ENCODE measurements at regions not wholly inside any gene's neighbourhood (a gene's known extent, or its start where the extent isn't known, plus 50 kb on each side); places are given as distances from the start of the nearest gene placed in this dataset.

- no peak for TF ChIP-seq CHD7 (IDR thresholded peaks at IDR 0.05; ENCODE audit: insufficient replicate concordance, low read length)
Measured at GRCh38 chr1:167159782-167160181, 60.9 kb upstream of the POU2F1 start (continued).

Data from H1 (cell line).